Mesothelial cell of epicardium (in vitro differentiated cells): ENCODE measurements at regions not wholly inside any gene's neighbourhood (a gene's known extent, or its start where the extent isn't known, plus 50 kb on each side); places are given as distances from the start of the nearest gene placed in this dataset.

Source experiments
- DNase-seq, 2 experiments: peaks; one replicate each; pipeline ENCODE4 v3.0.0; 2021; ENCODE audit warnings: low spot score in 2 of 2; ENCODE audit not compliant: unreplicated experiment in 2 of 2
- H3K27ac Mint-ChIP-seq: 2 replicates; pipeline ENCODE4 v1.8.0; 2021; ENCODE audit warnings: mixed read lengths
- H3K27me3 Mint-ChIP-seq: 2 replicates; pipeline ENCODE4 v1.8.0; 2021; ENCODE audit warnings: low read depth, mixed read lengths
- H3K36me3 Mint-ChIP-seq: 2 replicates; pipeline ENCODE4 v1.8.0; 2021; ENCODE audit warnings: mixed read lengths
- H3K4me1 Mint-ChIP-seq: 2 replicates; pipeline ENCODE4 v1.8.0; 2021; ENCODE audit warnings: mixed read lengths
- H3K4me3 Mint-ChIP-seq: 2 replicates; pipeline ENCODE4 v1.8.0; 2021; ENCODE audit warnings: mild to moderate bottlenecking, moderate library complexity, mixed read lengths
- H3K9me3 Mint-ChIP-seq: 2 replicates; pipeline ENCODE4 v1.8.0; 2021; ENCODE audit warnings: mixed read lengths
- CTCF ChIP-seq: fragments of 200-600 bp; sonication (generic); IDR thresholded peaks from one replicate; pipeline ENCODE4 v1.5.0; 2021; ENCODE audit warnings: antibody characterized with exemption; ENCODE audit not compliant: unreplicated experiment

- Mint-ChIP-seq H3K4me3 (no peak overlapping the region), H3K9me3 (no peaks in the 10 kb centered on the region), H3K27me3 (peaks cover 3% of the 10 kb centered on the region), H3K36me3 (no peaks in the 10 kb centered on the region), H3K27ac (no peak overlapping the region), H3K4me1 (no peaks in the 10 kb centered on the region)
- DNase-seq: no peak
- TF ChIP-seq CTCF: no peak
Measured at GRCh38 chr16:11465675-11466074, 120.4 kb downstream of the RMI2 start.

GRCh38 chr16:11470676-11471415 lies 115.9 kb downstream of the LITAF start:
- no peak overlapping the region for H3K4me3 Mint-ChIP-seq
- H3K27ac Mint-ChIP-seq: no peak overlapping the region
- no peak for TF ChIP-seq CTCF
- H3K36me3 Mint-ChIP-seq: no peaks in the 10 kb centered on the region
- no peaks in the 10 kb centered on the region for H3K4me1 Mint-ChIP-seq
- DNase-seq: no peak
- H3K27me3 Mint-ChIP-seq: peaks cover 4% of the 10 kb centered on the region
- H3K9me3 Mint-ChIP-seq: no peaks in the 10 kb centered on the region

GRCh38 chr16:11471548-11471947 lies 115.2 kb downstream of the LITAF start:
- Mint-ChIP-seq H3K4me3 (no peak overlapping the region), H3K27ac (no peak overlapping the region), H3K36me3 (no peaks in the 10 kb centered on the region), H3K9me3 (no peaks in the 10 kb centered on the region), H3K4me1 (no peaks in the 10 kb centered on the region), H3K27me3 (peaks cover 4% of the 10 kb centered on the region)
- no peak for DNase-seq
- TF ChIP-seq CTCF: no peak

GRCh38 chr16:11472410-11472809 lies 114.3 kb downstream of the LITAF start:
- Mint-ChIP-seq H3K4me3 (no peak overlapping the region), H3K9me3 (no peaks in the 10 kb centered on the region), H3K4me1 (no peaks in the 10 kb centered on the region), H3K27me3 (peaks cover 4% of the 10 kb centered on the region), H3K27ac (no peak overlapping the region), H3K36me3 (no peaks in the 10 kb centered on the region)
- TF ChIP-seq CTCF: no peak
- no peak for DNase-seq

GRCh38 chr16:11472851-11473250 lies 113.9 kb downstream of the LITAF start:
- Mint-ChIP-seq H3K27ac (no peak overlapping the region), H3K4me3 (no peak overlapping the region), H3K4me1 (no peaks in the 10 kb centered on the region), H3K9me3 (no peaks in the 10 kb centered on the region), H3K36me3 (no peaks in the 10 kb centered on the region), H3K27me3 (peaks cover 4% of the 10 kb centered on the region)
- no peak for DNase-seq
- no peak for TF ChIP-seq CTCF
